IMR-90 (cell line): ENCODE measurements at regions not wholly inside any gene's neighbourhood (a gene's known extent, or its start where the extent isn't known, plus 50 kb on each side); places are given as distances from the start of the nearest gene placed in this dataset.

ENCODE experiments used
- ATAC-seq: fragments of 200-7000 bp; cut with Tn5 transposase; 2 replicates; pipeline ENCODE4 v1.9.1; 2020; ENCODE audit warnings: low read depth, mild to moderate bottlenecking, moderate library complexity
- BruUV-seq: library from RNA; stranded (reverse); fragments of 400-500 nt; replicated peaks from 2 replicates; lab custom pipeline; 2021; lab: Mats Ljungman, UMichigan
- CTCF ChIA-PET: fragments of 300-600 bp; formaldehyde crosslinking; extraction: SDS; loops from one replicate; lab custom pipeline; 2021; ENCODE audit warnings: antibody characterized with exemption; lab: Yijun Ruan, JAX
- POLR2A ChIA-PET: fragments of 300-600 bp; sonication (Branson Sonifier 250); formaldehyde crosslinking; loops from one replicate; lab custom pipeline; 2022; ENCODE audit warnings: antibody characterized with exemption; ENCODE audit not compliant: unreplicated experiment; lab: Charles Lee
- DNase-seq: peaks from one replicate; pipeline ENCODE4 v3.0.0; 2013
- H2AFZ ChIP-seq: replicated peaks from 2 replicates; pipeline ENCODE3; 2013; ENCODE audit warnings: low read length, mild to moderate bottlenecking; ENCODE audit not compliant: poor library complexity
- H2AK5ac ChIP-seq: 2 replicates; pipeline ENCODE4 v1.6.1; 2013; ENCODE audit warnings: low read depth, low read length, inconsistent platforms
- H2AK9ac ChIP-seq: replicated peaks from 2 replicates; pipeline ENCODE3; 2013; ENCODE audit warnings: mild to moderate bottlenecking, low read depth, low read length, moderate library complexity; ENCODE audit not compliant: poor library complexity
- H2BK120ac ChIP-seq: 2 replicates; pipeline ENCODE4 v1.6.1; 2013; ENCODE audit warnings: low read depth, low read length, inconsistent platforms
- H2BK15ac ChIP-seq: 3 replicates; pipeline ENCODE4 v1.6.1; 2013; ENCODE audit warnings: low read depth, low read length, inconsistent platforms
- H2BK20ac ChIP-seq: 2 replicates; pipeline ENCODE4 v1.6.1; 2013; ENCODE audit warnings: low read depth, mild to moderate bottlenecking, inconsistent platforms, low read length, moderate library complexity
- H2BK5ac ChIP-seq: 2 replicates; pipeline ENCODE4 v1.6.1; 2013; ENCODE audit warnings: mild to moderate bottlenecking, low read depth, low read length, inconsistent platforms; ENCODE audit not compliant: poor library complexity, severe bottlenecking
- H3K14ac ChIP-seq: replicated peaks from 2 replicates; pipeline ENCODE4 v1.6.1; 2013; ENCODE audit warnings: low read depth, low read length, inconsistent platforms
- H3K18ac ChIP-seq: 2 replicates; pipeline ENCODE4 v1.6.1; 2013; ENCODE audit warnings: low read depth, low read length, control low read depth
- H3K23ac ChIP-seq: 2 replicates; pipeline ENCODE4 v1.6.1; 2013; ENCODE audit warnings: low read depth, low read length, inconsistent platforms
- H3K27ac ChIP-seq: 2 replicates; pipeline ENCODE4 v1.5.1; 2013; ENCODE audit warnings: mild to moderate bottlenecking, control low read depth, low read length; ENCODE audit not compliant: insufficient read depth
- H3K27me3 ChIP-seq: 2 replicates; pipeline ENCODE4 v1.6.1; 2013; ENCODE audit warnings: low read length; ENCODE audit not compliant: control insufficient read depth, insufficient read depth
- H3K36me3 ChIP-seq: 2 replicates; pipeline ENCODE4 v1.6.1; 2013; ENCODE audit warnings: low read length, mixed read lengths; ENCODE audit not compliant: control insufficient read depth, insufficient read depth
- H3K4ac ChIP-seq: 2 replicates; pipeline ENCODE4 v1.6.1; 2013; ENCODE audit warnings: low read depth, low read length, inconsistent platforms
- H3K4me1 ChIP-seq: 2 replicates; pipeline ENCODE4 v1.6.1; 2013; ENCODE audit warnings: low read length, mixed read lengths; ENCODE audit not compliant: control insufficient read depth, insufficient read depth
- H3K4me2 ChIP-seq: 2 replicates; pipeline ENCODE4 v1.6.1; 2013; ENCODE audit warnings: low read depth, mild to moderate bottlenecking, control low read depth, low read length, moderate library complexity
- H3K4me3 ChIP-seq: 2 replicates; pipeline ENCODE4 v1.5.1; 2013; ENCODE audit warnings: low read depth, mild to moderate bottlenecking, control low read depth, low read length, moderate library complexity; ENCODE audit not compliant: insufficient read depth
- H3K56ac ChIP-seq: 2 replicates; pipeline ENCODE4 v1.6.1; 2013; ENCODE audit warnings: low read length, inconsistent platforms; ENCODE audit not compliant: insufficient read depth; ENCODE audit errors: extremely low read depth
- H3K79me1 ChIP-seq, 2 experiments: 2 replicates each; pipeline ENCODE4 v1.6.1; 2013; ENCODE audit warnings: low read length in 2 of 2, inconsistent platforms in 1 of 2, low read depth in 1 of 2
- H3K9ac ChIP-seq: 2 replicates; pipeline ENCODE4 v1.6.1; 2013; ENCODE audit warnings: low read depth, low read length, control low read depth
- H3K9me1 ChIP-seq: 2 replicates; pipeline ENCODE4 v1.6.1; 2013; ENCODE audit warnings: low read length, inconsistent platforms; ENCODE audit not compliant: insufficient read depth
- H3K9me3 ChIP-seq: 2 replicates; pipeline ENCODE4 v1.6.1; 2013; ENCODE audit warnings: low read length; ENCODE audit not compliant: control insufficient read depth, insufficient read depth
- H4K20me1 ChIP-seq: 2 replicates; pipeline ENCODE4 v1.6.1; 2013; ENCODE audit warnings: low read length, inconsistent platforms; ENCODE audit not compliant: insufficient read depth
- H4K5ac ChIP-seq: 2 replicates; pipeline ENCODE4 v1.6.1; 2013; ENCODE audit warnings: mild to moderate bottlenecking, low read depth, low read length, control low read depth
- H4K8ac ChIP-seq, 2 experiments: 2 replicates each; pipeline ENCODE4 v1.6.1; 2013; ENCODE audit warnings: low read depth in 2 of 2, low read length in 2 of 2, control low read depth in 1 of 2, inconsistent platforms in 1 of 2
- H4K91ac ChIP-seq: 2 replicates; pipeline ENCODE4 v1.6.1; 2013; ENCODE audit warnings: low read depth, low read length, inconsistent platforms; ENCODE audit not compliant: insufficient read depth
- BHLHE40 ChIP-seq: fragments of 150-350 bp; IDR thresholded peaks from 2 replicates; pipeline ENCODE4 v1.6.1; 2016; ENCODE audit warnings: mild to moderate bottlenecking, low read depth, low read length
- CEBPB ChIP-seq: IDR thresholded peaks from 2 replicates; pipeline ENCODE4 v1.6.1; 2012; ENCODE audit warnings: low read depth, low read length, improper control_type of control experiment
- CHD1 ChIP-seq: IDR thresholded peaks from 2 replicates; pipeline ENCODE4 v1.6.1; 2012; ENCODE audit warnings: low read depth, low read length, improper control_type of control experiment
- FOS ChIP-seq: fragments of 150-350 bp; IDR thresholded peaks from 2 replicates; pipeline ENCODE4 v1.6.1; 2016; ENCODE audit warnings: low read depth, low read length
- MAFK ChIP-seq: IDR thresholded peaks from 2 replicates; pipeline ENCODE4 v1.6.1; 2012; ENCODE audit warnings: low read depth, low read length, improper control_type of control experiment
- MAZ ChIP-seq: IDR thresholded peaks from 2 replicates; pipeline ENCODE4 v1.6.1; 2012; ENCODE audit warnings: low read depth, mild to moderate bottlenecking, low read length, improper control_type of control experiment, moderate library complexity, borderline replicate concordance
- MXI1 ChIP-seq: IDR thresholded peaks from 2 replicates; pipeline ENCODE4 v1.6.1; 2012; ENCODE audit warnings: low read depth, mild to moderate bottlenecking, low read length, moderate library complexity, borderline replicate concordance
- NFE2L2 ChIP-seq: fragments of 150-350 bp; IDR thresholded peaks from 2 replicates; pipeline ENCODE4 v1.6.1; 2016; ENCODE audit warnings: low read depth, mild to moderate bottlenecking, low read length
- POLR2A ChIP-seq: IDR thresholded peaks from 2 replicates; pipeline ENCODE4 v1.6.1; 2012; ENCODE audit warnings: mild to moderate bottlenecking, low read depth, low read length
- RAD21 ChIP-seq: IDR thresholded peaks from 2 replicates; pipeline ENCODE4 v1.6.1; 2012; ENCODE audit warnings: low read length, improper control_type of control experiment
- RCOR1 ChIP-seq: IDR thresholded peaks from 2 replicates; pipeline ENCODE4 v1.6.1; 2012; ENCODE audit warnings: mild to moderate bottlenecking, low read length, improper control_type of control experiment; ENCODE audit not compliant: insufficient replicate concordance
- RFX5 ChIP-seq: IDR thresholded peaks from 2 replicates; pipeline ENCODE4 v1.8.0; 2012; ENCODE audit warnings: low read depth, mild to moderate bottlenecking, low read length, moderate library complexity
- SMC3 ChIP-seq: fragments of 150-350 bp; IDR thresholded peaks from 2 replicates; pipeline ENCODE4 v1.6.1; 2016; ENCODE audit warnings: low read depth, mild to moderate bottlenecking, antibody characterized with exemption, low read length, moderate library complexity
- WGBS, 2 experiments: methylation state at CpG; one replicate each; pipeline versions ENCODE4 v1.1.5 to v1.1.7; 2013; ENCODE audit warnings: missing lambda C conversion rate in 2 of 2; ENCODE audit not compliant: insufficient read length in 1 of 2; ENCODE audit errors: extremely low coverage in 2 of 2; 5-methylcytosine and 5-hydroxymethylcytosine counted together
- dilution Hi-C: fragments of 300-500 bp; cut with HindIII; formaldehyde crosslinking; loops from one replicate; pipeline ENCODE4 v1.14.3; 2018; ENCODE audit warnings: low sequenced_read_pairs; ENCODE audit not compliant: unreplicated experiment
- in situ Hi-C: fragments of 300-500 bp; cut with MboI; formaldehyde crosslinking; loops from 3 replicates; pipeline ENCODE4 v1.14.3; 2019; ENCODE audit warnings: low sequenced_read_pairs, inconsistent platforms, mixed read lengths
- intact Hi-C: fragments of 100-400 bp; cut with micrococcal nuclease; formaldehyde crosslinking; loops from 2 replicates; pipeline ENCODE4 v1.10.0; 2022
- TF ChIP-seq, protein P1 (sequence below): conservative IDR thresholded peaks from 2 replicates; pipeline ENCODE4 v1.5.1; 2012; ENCODE audit warnings: mild to moderate bottlenecking, low read depth, low read length, improper control_type of control experiment
- TF ChIP-seq, protein P2 (sequence below): fragments of 150-350 bp; IDR thresholded peaks from 2 replicates; pipeline ENCODE4 v1.6.1; 2016; ENCODE audit warnings: low read depth, mild to moderate bottlenecking, low read length, moderate library complexity, borderline replicate concordance
- TF ChIP-seq, protein P3 (sequence below): fragments of 150-350 bp; IDR thresholded peaks from 2 replicates; pipeline ENCODE4 v1.6.1; 2017; ENCODE audit warnings: mild to moderate bottlenecking, antibody characterized with exemption, low read length, low read depth

DNA sequence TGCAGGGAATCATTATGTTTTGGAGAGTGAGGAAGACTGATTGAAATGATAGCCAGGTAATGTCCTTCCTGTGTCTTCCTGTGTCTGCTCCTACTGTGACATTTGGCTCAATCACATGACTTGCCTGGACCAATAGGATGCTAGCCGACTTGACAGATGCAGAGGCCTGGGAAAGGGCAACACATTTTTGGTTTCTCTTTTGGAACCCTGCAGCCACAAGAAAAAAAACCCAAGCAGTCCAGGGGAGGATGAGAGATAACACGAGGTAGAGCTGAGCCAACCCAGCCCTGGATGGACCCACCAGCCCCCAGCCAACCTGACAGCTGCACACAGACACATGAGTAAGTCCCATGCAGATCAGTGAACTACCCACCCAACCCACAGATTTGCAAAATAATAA is 256.1 kb upstream of the SMARCA2 start:
- no peak overlapping the region for H3K18ac ChIP-seq
- no peak overlapping the region for H2AK9ac ChIP-seq
- H3K9me3 ChIP-seq = peaks cover 6% of the 10 kb centered on the region
- no peak overlapping the region for H3K23ac ChIP-seq
- no peak for TF ChIP-seq FOS
- TF ChIP-seq, protein P1, sequence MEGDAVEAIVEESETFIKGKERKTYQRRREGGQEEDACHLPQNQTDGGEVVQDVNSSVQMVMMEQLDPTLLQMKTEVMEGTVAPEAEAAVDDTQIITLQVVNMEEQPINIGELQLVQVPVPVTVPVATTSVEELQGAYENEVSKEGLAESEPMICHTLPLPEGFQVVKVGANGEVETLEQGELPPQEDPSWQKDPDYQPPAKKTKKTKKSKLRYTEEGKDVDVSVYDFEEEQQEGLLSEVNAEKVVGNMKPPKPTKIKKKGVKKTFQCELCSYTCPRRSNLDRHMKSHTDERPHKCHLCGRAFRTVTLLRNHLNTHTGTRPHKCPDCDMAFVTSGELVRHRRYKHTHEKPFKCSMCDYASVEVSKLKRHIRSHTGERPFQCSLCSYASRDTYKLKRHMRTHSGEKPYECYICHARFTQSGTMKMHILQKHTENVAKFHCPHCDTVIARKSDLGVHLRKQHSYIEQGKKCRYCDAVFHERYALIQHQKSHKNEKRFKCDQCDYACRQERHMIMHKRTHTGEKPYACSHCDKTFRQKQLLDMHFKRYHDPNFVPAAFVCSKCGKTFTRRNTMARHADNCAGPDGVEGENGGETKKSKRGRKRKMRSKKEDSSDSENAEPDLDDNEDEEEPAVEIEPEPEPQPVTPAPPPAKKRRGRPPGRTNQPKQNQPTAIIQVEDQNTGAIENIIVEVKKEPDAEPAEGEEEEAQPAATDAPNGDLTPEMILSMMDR = no peak
- TF ChIP-seq RAD21 = no peak
- no peak for TF ChIP-seq RFX5
- TF ChIP-seq CEBPB = no peak
- no peak for TF ChIP-seq BHLHE40
- TF ChIP-seq, protein P2, sequence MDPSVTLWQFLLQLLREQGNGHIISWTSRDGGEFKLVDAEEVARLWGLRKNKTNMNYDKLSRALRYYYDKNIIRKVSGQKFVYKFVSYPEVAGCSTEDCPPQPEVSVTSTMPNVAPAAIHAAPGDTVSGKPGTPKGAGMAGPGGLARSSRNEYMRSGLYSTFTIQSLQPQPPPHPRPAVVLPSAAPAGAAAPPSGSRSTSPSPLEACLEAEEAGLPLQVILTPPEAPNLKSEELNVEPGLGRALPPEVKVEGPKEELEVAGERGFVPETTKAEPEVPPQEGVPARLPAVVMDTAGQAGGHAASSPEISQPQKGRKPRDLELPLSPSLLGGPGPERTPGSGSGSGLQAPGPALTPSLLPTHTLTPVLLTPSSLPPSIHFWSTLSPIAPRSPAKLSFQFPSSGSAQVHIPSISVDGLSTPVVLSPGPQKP = no peak
- no peak for TF ChIP-seq NFE2L2
- no peak for TF ChIP-seq MAZ
- TF ChIP-seq CHD1 = no peak
- TF ChIP-seq MAFK = no peak
- TF ChIP-seq POLR2A = no peak
- TF ChIP-seq RCOR1 = no peak
- TF ChIP-seq SMC3 = no peak
- TF ChIP-seq, protein P3, sequence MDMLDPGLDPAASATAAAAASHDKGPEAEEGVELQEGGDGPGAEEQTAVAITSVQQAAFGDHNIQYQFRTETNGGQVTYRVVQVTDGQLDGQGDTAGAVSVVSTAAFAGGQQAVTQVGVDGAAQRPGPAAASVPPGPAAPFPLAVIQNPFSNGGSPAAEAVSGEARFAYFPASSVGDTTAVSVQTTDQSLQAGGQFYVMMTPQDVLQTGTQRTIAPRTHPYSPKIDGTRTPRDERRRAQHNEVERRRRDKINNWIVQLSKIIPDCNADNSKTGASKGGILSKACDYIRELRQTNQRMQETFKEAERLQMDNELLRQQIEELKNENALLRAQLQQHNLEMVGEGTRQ = no peak
- TF ChIP-seq MXI1 = no peak
- H4K91ac ChIP-seq = no peak overlapping the region
- no peak overlapping the region for H2AK5ac ChIP-seq
- DNase-seq (no peak), ATAC-seq (no peak)
- no peak overlapping the region for H3K4me3 ChIP-seq
- H3K27ac ChIP-seq = no peak overlapping the region
- H2BK5ac ChIP-seq = no peak overlapping the region
- ChIA-PET CTCF (no interaction called here), POLR2A (no interaction called here)
- no peaks in the 10 kb centered on the region for H4K20me1 ChIP-seq
- no peaks in the 10 kb centered on the region for H3K4me1 ChIP-seq
- WGBS, 2 experiments = no CpG with 5 or more reads among the region's 2 CpGs
- in situ Hi-C loops (no loop called here), dilution Hi-C loops (no loop called here), intact Hi-C loops (no loop called here)
- H2BK120ac ChIP-seq = no peak overlapping the region
- no peak overlapping the region for H4K8ac ChIP-seq
- no peaks in the 10 kb centered on the region for H3K79me1 ChIP-seq
- H3K9me1 ChIP-seq = no peaks in the 10 kb centered on the region
- H3K4ac ChIP-seq = no peak overlapping the region
- no peak overlapping the region for H4K5ac ChIP-seq
- no peak overlapping the region for H3K9ac ChIP-seq
- H3K14ac ChIP-seq = no peak overlapping the region
- H3K36me3 ChIP-seq = no peaks in the 10 kb centered on the region
- H2AFZ ChIP-seq = no peak overlapping the region
- no peak overlapping the region for H3K4me2 ChIP-seq
- BruUV-seq = no TSS peak
- H3K27me3 ChIP-seq = no peaks in the 10 kb centered on the region
- no peak overlapping the region for H2BK20ac ChIP-seq
- H3K56ac ChIP-seq = no peak overlapping the region
- no peak overlapping the region for H2BK15ac ChIP-seq
